CD14-positive monocyte (primary cell): ENCODE measurements at regions not wholly inside any gene's neighbourhood (a gene's known extent, or its start where the extent isn't known, plus 50 kb on each side); places are given as distances from the start of the nearest gene placed in this dataset.

Experiments used
- DNase-seq, 3 donors: peaks; one replicate each; pipeline ENCODE4 v3.0.0-alpha.2; 2011 to 2022
- H2AFZ ChIP-seq: 2 replicates; pipeline ENCODE4 v1.6.0; 2012; ENCODE audit warnings: mild to moderate bottlenecking, low read depth, low read length, inconsistent platforms; ENCODE audit not compliant: insufficient read depth, poor library complexity, severe bottlenecking
- H3K27ac ChIP-seq, 2 donors: 1 replicate in 1 of 2; 2 replicates in 1 of 2; pipeline ENCODE4 v1.5.1; 2012 to 2013; ENCODE audit warnings: low read length in 2 of 2, control low read depth in 1 of 2, inconsistent platforms in 1 of 2, low read depth in 1 of 2, mild to moderate bottlenecking in 1 of 2
- H3K27me3 ChIP-seq, 2 donors: one replicate each; pipeline versions ENCODE4 v1.6.0 to v1.6.1; 2011 to 2013; ENCODE audit warnings: low read length in 2 of 2; ENCODE audit not compliant: control insufficient read depth in 2 of 2, insufficient read depth in 2 of 2
- H3K36me3 ChIP-seq, 2 donors: replicated peaks in 1 of 2; 1 replicate in 1 of 2; 2 replicates in 1 of 2; pipeline versions ENCODE4 v1.5.1 to v1.6.1; 2012 to 2013; ENCODE audit warnings: low read length in 2 of 2, control low read depth in 1 of 2, inconsistent platforms in 1 of 2, mild to moderate bottlenecking in 1 of 2; ENCODE audit not compliant: insufficient read depth in 2 of 2, control insufficient read depth in 1 of 2
- H3K4me1 ChIP-seq, 2 donors: 1 replicate in 1 of 2; 2 replicates in 1 of 2; pipeline versions ENCODE4 v1.5.1 to v1.6.1; 2012 to 2013; ENCODE audit warnings: low read length in 2 of 2, control low read depth in 1 of 2, inconsistent platforms in 1 of 2, mild to moderate bottlenecking in 1 of 2, moderate library complexity in 1 of 2; ENCODE audit not compliant: insufficient read depth in 2 of 2, control insufficient read depth in 1 of 2
- H3K4me2 ChIP-seq: replicated peaks from 2 replicates; pipeline ENCODE3; 2012; ENCODE audit warnings: low read length, moderate library complexity, mild to moderate bottlenecking; ENCODE audit not compliant: poor library complexity, severe bottlenecking; ENCODE audit errors: extremely low read depth
- H3K4me3 ChIP-seq, 3 experiments: fragments of 200-600 bp in 1 of 3; sonication (generic) in 1 of 3; replicated peaks in 1 of 3; 1 replicate in 2 of 3; 2 replicates in 1 of 3; pipeline ENCODE4 v1.5.1; 2011 to 2013; ENCODE audit warnings: low read length in 3 of 3, mild to moderate bottlenecking in 3 of 3, control low read depth in 2 of 3, low read depth in 2 of 3, inconsistent platforms in 1 of 3, moderate library complexity in 1 of 3
- H3K79me2 ChIP-seq: 2 replicates; pipeline ENCODE4 v1.6.0; 2012; ENCODE audit warnings: mild to moderate bottlenecking, control low read depth, inconsistent platforms, low read length, moderate library complexity; ENCODE audit not compliant: insufficient read depth
- H3K9ac ChIP-seq: 2 replicates; pipeline ENCODE4 v1.6.0; 2017; ENCODE audit warnings: low read length, mild to moderate bottlenecking; ENCODE audit not compliant: insufficient read depth, poor library complexity, severe bottlenecking
- H3K9me3 ChIP-seq, 2 donors: replicated peaks in 1 of 2; 1 replicate in 1 of 2; 2 replicates in 1 of 2; pipeline versions ENCODE4 v1.5.1 to v1.6.1; 2012 to 2013; ENCODE audit warnings: low read length in 2 of 2, control low read depth in 1 of 2; ENCODE audit not compliant: control insufficient read depth in 1 of 2, insufficient read depth in 1 of 2
- H4K20me1 ChIP-seq: 2 replicates; pipeline ENCODE4 v1.6.0; 2012; ENCODE audit warnings: mild to moderate bottlenecking, low read length, control low read depth, moderate library complexity; ENCODE audit not compliant: insufficient read depth
- H3K27ac Mint-ChIP-seq, 7 donors: one replicate each; pipeline ENCODE4 v1.8.0; 2020; ENCODE audit warnings: mild to moderate bottlenecking in 7 of 7, mixed read lengths in 7 of 7, moderate library complexity in 6 of 7, inconsistent platforms in 2 of 7
- H3K27me3 Mint-ChIP-seq, 3 donors: one replicate each; pipeline ENCODE4 v1.8.0; 2021 to 2022; ENCODE audit warnings: low read depth in 3 of 3, mild to moderate bottlenecking in 3 of 3, mixed read lengths in 3 of 3, moderate library complexity in 3 of 3, inconsistent platforms in 1 of 3
- H3K36me3 Mint-ChIP-seq, 2 donors: one replicate each; pipeline ENCODE4 v1.8.0; 2020; ENCODE audit warnings: mixed read lengths in 2 of 2, inconsistent platforms in 1 of 2, mild to moderate bottlenecking in 1 of 2
- H3K4me1 Mint-ChIP-seq: one replicate; pipeline ENCODE4 v1.8.0; 2020; ENCODE audit warnings: mild to moderate bottlenecking, mixed read lengths
- H3K4me3 Mint-ChIP-seq, 2 donors: one replicate each; pipeline ENCODE4 v1.8.0; 2020; ENCODE audit warnings: mild to moderate bottlenecking in 2 of 2, mixed read lengths in 2 of 2, moderate library complexity in 1 of 2
- H3K9me3 Mint-ChIP-seq, 7 donors: one replicate each; pipeline ENCODE4 v1.8.0; 2020 to 2022; ENCODE audit warnings: mixed read lengths in 7 of 7, mild to moderate bottlenecking in 6 of 7, moderate library complexity in 6 of 7, inconsistent platforms in 2 of 7
- CTCF ChIP-seq: fragments of 200-600 bp; IDR thresholded peaks from one replicate; pipeline ENCODE4 v1.8.0; 2022; ENCODE audit warnings: antibody characterized with exemption, mild to moderate bottlenecking
- WGBS: methylation state at CpG from one replicate; pipeline ENCODE4 v1.1.5; 2013; ENCODE audit warnings: missing lambda C conversion rate; ENCODE audit not compliant: insufficient coverage; 5-methylcytosine and 5-hydroxymethylcytosine counted together
- intact Hi-C, 2 donors: fragments of 100-400 bp; cut with micrococcal nuclease; formaldehyde crosslinking; loops; one replicate each; pipeline versions ENCODE4 v1.15.0 to v1.15.1; 2023

- H3K9me3 ChIP-seq = no peaks in the 10 kb centered on the region
- intact Hi-C loops = no loop called here
- Mint-ChIP-seq H3K27ac (no peak overlapping the region), H3K4me3 (no peak overlapping the region), H3K4me1 (no peaks in the 10 kb centered on the region), H3K27me3 (peaks cover 2 to 4% (median 2%) of the 10 kb centered on the region in 3 donors), H3K9me3 (peaks cover 0 to 2% (median 1%) of the 10 kb centered on the region in 7 donors), H3K36me3 (no peaks in the 10 kb centered on the region)
- no peak overlapping the region for H3K27ac ChIP-seq
- no peaks in the 10 kb centered on the region for H3K27me3 ChIP-seq
- H3K4me1 ChIP-seq = no peaks in the 10 kb centered on the region
- no peak for DNase-seq
- no peak overlapping the region for H3K4me3 ChIP-seq
- no peaks in the 10 kb centered on the region for H3K79me2 ChIP-seq
- no peaks in the 10 kb centered on the region for H4K20me1 ChIP-seq
- no peak overlapping the region for H3K4me2 ChIP-seq
- TF ChIP-seq CTCF = no peak
- H3K36me3 ChIP-seq = no peaks in the 10 kb centered on the region
- H3K9ac ChIP-seq = no peak overlapping the region
- 100% methylated on average over 1 of the region's 2 CpGs for WGBS
- H2AFZ ChIP-seq = no peak overlapping the region
These were observed 225.8 kb downstream of the RNF152 start for GRCh38 chr18:61666876-61667590.

GRCh38 chr18:61664419-61665084 lies 228.3 kb downstream of the RNF152 start:
- H3K27me3 ChIP-seq = no peaks in the 10 kb centered on the region
- H3K79me2 ChIP-seq = no peaks in the 10 kb centered on the region
- H3K4me2 ChIP-seq = no peak overlapping the region
- no peaks in the 10 kb centered on the region for H3K9me3 ChIP-seq
- TF ChIP-seq CTCF = no peak
- H3K27ac ChIP-seq = no peak overlapping the region
- Mint-ChIP-seq H3K27me3 (peaks cover 0 to 3% (median 2%) of the 10 kb centered on the region in 3 donors), H3K27ac (no peak overlapping the region), H3K9me3 (peaks cover 0 to 2% (median 2%) of the 10 kb centered on the region in 7 donors), H3K4me3 (no peak overlapping the region), H3K4me1 (no peaks in the 10 kb centered on the region), H3K36me3 (no peaks in the 10 kb centered on the region)
- H3K9ac ChIP-seq = no peak overlapping the region
- DNase-seq = no peak
- intact Hi-C loops = no loop called here
- no peak overlapping the region for H2AFZ ChIP-seq
- no peaks in the 10 kb centered on the region for H4K20me1 ChIP-seq
- H3K4me1 ChIP-seq = no peaks in the 10 kb centered on the region
- 100% methylated on average over 1 of the region's 6 CpGs for WGBS
- no peaks in the 10 kb centered on the region for H3K36me3 ChIP-seq
- H3K4me3 ChIP-seq = no peak overlapping the region
